ENCODE measurements at regions not wholly inside any gene's neighbourhood (a gene's known extent, or its start where the extent isn't known, plus 50 kb on each side); places are given as distances from the start of the nearest gene placed in this dataset.
"Not testable (repeated sequence)": the region's sequence is repeated elsewhere in the genome, so short reads cannot be mapped to it uniquely, and the experiment has no call there.

DNA sequence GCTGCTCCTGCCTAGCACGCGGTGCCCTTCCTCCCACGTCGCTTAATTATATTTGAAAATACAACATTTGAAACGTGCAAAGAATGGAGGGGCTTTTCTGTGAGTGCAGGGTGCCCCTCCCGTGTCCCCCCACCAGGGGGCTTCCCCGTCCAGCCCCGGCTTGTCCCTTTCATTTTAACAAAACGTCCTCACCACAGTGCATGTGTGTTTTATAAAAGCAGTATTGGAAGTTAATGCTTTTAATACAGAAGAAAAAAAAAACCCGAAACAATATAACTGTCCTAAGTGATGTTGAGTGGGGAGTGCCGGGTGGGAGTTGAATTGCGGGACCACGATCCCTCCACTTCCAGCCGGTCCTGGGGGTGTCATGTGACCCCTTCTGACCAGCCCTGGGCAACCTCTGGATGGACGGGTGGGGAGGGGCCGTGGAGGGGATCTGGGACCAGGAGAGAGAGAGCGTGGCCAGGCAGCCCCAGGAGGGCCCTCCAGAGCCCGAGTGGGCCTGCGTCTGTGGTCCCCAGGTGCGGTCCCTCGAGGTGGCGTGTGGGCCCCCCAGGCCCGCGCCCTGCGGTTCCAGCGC lies 155.3 kb downstream of the TMEM121 start:
- DNase-seq = not testable (repeated sequence)

DNA sequence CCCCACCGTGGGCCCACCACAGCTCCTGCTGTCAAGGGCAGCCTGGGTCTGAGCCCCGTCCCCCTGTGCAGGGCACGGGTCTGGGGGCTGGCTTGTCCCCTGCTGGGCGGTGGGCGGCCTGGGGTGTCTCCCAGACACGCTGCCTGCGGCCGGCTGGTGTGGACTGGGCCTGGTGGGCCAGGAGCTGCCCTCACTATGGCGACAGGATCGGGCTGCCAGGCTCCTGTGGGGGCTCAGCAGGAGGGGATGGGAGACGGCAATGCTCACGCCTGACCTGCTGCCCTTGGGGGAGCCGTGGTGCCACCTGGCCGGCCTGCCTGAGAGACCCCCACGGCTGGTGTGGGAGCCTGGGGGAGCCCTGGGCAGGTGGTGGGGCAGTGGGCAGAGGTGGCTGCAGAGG lies 156.1 kb downstream of the TMEM121 start:
- DNase-seq = not testable (repeated sequence)

DNA sequence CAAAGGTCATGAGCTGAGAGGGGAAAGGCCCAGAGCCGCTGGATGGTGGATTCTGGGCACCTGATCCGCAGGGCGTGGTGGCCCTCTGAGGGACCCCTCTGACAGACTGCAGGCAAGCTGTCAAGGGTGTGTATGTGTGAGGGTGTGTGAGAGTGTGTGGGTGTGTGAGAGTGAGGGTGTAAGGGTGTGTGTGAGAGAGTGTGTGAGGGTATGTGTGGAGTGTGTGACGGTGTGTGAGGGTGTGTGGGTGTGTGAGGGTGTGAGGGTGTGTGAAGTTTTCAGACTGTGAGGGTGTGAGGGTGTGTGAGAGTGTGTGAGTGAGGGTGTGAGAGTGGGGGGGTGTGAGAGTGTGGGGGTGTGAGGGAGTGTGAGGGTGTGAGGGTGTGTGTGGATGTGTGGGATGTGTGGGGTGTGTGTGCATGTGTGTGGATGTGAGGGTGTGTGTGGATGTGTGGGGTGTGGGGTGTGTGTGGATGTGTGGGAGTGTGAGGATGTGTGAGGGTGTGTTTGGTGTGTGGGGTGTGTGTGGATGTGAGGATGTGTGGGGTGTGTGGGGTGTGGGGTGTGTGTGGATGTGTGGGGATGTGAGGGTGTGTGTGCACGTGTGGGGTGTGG lies 156.7 kb downstream of the TMEM121 start:
- no peak for DNase-seq

DNA sequence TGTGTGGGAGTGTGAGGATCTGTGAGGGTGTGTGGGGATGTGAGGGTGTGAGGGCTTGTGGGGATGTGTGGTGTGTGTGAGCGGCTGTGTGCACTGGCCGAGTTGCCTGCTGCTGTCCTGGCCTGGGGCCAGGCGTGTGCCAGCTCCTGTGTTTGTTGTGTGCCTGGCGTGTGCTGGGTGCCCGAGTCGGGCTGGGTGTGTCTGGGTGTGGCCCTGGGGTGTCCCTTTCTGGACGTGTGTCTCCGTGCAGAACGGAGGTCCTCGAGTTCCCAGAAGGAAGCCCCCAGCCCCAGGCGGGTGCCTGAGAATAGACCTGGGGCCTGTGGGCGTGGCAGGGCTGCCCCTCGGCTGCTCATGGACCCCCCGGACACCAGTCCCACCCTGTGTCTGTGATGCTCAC lies 157.7 kb downstream of the TMEM121 start:
- not testable (repeated sequence) for DNase-seq

DNA sequence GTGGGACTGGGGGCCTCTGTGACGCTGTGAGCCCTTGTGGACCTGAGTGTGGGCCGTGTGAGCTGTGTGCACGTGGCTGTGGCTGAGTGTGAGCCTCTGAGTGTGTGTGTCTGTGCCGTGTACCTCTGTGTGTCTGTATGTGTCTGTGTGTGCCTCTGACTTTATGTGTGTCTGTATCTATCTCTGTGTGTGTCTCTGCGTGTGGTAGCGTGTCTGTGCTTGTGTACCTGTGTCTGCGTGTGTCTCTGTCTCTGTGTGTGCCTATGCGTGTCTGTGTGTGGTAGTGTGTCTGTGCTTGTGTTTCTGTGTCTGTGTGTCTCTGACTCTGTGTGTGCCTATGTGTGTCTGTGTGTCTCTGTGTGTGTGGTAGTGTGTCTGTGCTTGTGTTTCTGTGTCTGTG lies 158.2 kb downstream of the TMEM121 start:
- not testable (repeated sequence) for DNase-seq

DNA sequence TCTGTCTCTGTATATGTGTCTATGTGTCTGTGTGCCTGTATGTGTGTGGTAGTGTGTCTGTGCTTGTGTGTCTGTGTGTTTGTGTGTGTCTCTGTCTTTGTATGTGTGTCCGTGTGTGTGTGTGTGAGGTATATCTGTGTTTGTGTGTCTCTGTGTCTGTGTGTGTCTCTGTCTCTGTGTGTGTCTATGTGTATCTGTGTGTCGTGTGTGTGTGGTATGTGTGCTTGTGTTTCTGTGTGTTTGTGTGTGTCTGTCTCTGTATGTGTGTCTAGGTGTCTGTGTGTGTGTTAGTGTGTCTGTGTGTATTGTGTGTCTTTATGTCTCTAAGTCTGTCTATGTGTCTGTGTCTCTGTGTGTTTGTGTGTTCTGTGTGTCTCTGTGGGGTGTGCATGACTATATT lies 158.6 kb downstream of the TMEM121 start:
- DNase-seq = no peak

DNA sequence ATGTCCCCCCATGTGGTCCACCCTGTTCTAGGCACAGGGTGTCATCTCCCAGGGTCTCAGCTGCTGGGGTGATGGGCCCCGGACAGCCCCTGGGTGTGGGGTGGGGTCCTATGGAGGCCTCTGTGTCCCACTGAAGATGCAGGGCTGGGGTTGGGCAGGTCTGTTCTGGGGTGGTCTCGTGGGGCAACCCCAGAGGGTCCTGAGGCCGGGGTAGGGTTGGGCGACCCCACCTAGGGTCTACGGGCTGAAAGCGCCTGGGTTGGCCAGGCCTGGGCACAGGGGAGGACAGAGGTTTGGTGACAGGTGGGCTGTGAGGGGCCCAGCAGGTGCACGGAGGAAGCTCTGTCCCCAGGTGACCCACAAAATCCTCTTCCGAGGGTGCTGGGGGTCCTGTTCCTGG lies 159.2 kb downstream of the TMEM121 start:
- DNase-seq = not testable (repeated sequence)

DNA sequence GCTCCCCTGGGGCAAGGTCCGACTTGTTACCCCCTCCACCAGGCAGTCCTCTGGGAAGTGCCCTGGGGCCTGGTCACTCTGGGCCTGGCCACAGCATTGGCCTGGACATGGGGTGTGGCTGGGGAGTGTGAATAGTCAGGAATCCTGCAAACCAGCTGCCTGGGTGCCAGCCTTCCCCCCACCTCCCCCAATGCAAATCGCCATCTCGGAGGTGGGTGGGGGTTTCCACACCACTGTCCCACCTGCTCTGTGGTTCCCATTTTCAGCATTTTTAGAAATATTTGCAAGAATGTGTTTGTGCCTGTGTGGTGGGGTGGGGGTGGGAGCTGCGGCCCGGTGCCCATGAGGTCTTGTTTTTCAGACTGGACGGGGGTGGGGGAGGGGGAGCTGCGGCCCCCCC lies 159.7 kb downstream of the TMEM121 start:
- not testable (repeated sequence) for DNase-seq

DNA sequence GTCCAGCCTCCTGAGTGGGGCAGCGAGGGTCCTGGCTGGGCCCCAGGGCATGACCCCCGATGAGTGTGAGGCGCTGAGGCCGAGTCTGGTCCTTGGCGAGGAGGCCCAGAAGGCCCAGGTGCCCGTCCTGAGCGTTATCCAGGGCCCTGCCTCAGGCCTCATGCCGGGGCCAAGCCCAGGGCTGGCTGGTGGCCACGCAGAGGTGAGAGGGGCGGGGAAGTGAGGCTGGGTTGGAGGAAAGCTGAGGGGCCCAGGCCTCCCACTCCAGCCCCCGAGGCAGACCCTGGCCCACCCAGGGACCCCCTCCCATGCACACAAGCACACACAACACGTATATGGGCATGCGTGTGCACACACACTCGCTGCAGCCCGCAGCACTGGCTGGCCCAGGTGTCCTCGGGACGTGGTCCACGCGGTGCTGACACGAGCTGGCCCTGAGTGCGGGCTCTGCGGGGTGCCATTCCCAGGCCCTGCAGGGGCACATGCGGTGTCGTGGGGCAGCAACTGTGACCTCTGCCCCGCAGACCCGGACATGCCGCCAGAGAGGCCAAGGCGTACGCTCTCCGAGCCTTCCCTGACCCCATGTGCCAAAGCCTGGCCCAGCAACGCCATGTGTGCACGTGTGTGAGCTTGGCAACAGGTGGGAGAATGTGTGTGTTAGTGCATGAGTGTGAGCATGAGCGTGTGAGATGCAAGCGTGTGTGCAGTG lies 160.2 kb downstream of the TMEM121 start:
- not testable (repeated sequence) for DNase-seq

DNA sequence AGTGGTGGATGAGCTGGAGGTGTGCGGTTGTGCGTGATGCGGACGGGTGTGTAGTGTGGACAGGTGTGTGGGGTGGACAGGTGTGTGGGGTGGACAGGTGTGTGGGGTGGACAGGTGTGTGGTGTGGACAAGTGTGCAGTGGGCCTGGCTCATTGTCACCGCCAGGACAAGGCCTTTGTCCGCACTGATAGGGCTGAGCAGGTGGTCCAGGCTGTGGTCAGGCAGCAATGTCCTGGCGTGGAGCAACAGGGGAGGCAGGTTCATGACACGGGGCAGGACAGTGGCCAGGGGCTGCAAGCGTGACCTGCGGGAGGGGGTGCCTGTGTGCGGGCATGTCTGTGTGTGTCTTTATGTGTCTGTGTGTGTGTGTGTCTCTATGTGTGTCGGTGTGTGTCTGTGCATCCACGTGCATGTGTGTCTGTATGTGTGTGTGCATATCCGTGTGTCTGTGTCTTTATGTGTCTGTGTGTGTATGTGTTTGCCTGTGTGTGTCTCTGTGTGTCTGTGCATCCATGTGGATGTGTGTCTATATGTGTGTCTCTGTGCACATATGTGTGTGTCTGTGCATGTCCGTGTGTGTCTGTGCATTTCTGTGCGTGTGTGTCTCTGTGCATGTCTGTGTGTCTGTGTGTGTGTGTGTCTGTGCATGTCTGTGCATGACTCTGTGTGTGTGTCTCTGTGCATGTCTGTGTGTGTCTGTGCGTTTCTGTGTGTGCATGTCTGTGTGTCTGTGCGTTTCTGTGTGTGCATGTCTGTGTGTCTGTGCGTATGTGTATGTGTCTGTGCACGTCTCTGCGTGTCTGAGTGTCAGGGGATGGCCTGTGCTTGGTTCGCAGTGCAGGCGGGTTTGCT lies 161.0 kb downstream of the TMEM121 start:
- DNase-seq = not testable (repeated sequence)

DNA sequence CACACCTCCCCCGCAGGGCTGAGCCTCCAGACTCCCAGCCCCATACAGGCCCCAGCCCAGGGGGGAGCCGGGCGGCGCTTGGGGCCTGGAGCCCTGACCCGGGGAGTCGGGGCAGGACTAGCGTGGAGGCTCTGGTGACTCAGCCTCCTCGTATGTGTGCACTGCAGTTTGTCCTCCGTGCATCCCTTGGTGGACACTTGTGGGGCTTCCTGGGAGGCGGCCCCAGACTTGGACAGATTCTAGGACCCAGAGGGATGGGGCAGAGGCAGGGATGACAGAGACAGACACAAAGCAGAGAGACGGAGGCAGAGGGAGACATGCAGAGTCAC lies 161.6 kb downstream of the TMEM121 start:
- DNase-seq = not testable (repeated sequence)

DNA sequence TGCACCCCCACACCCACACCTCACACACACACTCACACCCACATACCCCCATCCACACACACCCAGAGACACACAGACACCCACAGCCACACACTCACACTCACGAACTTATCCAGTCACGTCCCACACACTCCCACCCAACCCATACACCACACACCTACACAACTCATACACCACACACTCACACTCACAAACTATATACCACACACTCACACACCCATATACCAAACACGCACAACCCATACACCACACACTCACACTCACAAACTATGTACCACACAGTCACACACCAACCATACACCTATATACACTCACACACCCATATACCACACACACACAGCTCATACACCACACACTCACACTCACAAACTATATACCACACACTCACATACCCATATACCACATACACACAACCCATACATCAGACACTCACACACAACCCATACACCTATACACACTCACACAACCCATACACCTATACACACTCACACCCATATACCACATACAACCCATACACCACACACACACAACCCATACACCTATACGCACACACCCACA lies 162.4 kb downstream of the TMEM121 start:
- DNase-seq = not testable (repeated sequence)

DNA sequence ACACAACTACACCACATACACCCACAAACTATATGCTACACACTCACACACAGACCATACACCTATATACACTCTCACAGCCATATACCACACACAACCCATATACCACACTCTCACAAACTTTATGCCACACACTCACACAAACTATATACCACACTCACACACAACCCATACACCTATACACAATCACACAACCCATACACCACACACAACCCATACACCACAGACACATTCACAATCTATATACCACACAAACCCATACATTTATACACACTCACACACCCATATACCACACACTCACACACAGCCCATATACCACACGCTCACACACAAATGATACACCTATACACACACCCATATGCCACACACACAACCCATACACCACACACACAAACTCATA lies 163.3 kb downstream of the TMEM121 start:
- DNase-seq = no peak

DNA sequence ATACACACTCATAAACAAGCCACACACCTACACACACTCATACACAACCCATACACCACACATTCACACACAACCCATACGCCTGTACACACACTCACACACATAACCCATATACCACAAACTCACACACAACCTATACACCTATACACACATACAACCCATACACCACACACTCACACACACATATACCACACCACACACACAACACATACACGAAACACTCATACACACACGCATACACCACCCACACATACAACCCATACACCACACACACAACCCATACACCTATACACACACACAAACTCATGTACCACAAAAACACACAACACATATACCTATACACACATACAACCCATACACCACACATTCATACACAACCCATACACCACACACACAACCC lies 164.3 kb downstream of the TMEM121 start:
- DNase-seq = no peak

DNA sequence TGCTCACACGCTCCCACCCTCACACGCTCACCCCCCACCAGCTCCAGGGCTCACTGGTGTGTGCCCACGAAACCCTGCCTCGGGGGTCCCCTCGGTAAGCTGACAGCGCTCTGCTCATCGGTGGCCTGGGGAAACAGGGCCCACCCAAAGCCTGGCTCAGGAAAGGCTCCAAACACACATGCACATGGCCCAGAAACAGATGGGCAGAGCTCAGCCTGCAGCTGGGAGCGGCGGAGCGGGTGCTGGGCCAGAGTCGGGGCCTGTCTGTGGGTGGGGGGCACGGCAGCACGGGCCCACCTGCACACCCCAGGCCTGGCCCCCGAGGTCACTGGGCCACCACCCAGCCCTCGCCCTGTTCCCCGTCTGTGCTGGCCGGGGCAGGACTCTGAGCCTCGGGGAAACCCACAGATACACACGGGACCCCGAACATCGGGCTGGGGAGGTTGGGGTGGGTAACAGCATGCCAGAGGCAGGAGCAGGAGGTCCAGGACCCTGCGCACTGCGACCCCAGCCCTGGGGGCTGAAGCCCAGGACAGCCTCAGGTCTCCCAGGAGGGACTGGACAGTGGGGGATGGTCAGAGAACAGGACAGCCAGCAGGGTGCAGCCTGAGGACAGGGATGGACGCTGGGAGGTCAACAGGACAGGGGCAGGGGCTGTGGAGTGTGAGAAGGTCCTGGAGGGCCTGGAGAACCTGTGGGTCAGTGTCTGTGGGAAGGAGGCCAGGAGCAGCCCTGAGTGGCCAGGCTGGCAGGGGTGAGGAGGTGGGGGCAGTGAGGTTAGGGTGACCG lies 165.1 kb downstream of the TMEM121 start:
- not testable (repeated sequence) for DNase-seq

DNA sequence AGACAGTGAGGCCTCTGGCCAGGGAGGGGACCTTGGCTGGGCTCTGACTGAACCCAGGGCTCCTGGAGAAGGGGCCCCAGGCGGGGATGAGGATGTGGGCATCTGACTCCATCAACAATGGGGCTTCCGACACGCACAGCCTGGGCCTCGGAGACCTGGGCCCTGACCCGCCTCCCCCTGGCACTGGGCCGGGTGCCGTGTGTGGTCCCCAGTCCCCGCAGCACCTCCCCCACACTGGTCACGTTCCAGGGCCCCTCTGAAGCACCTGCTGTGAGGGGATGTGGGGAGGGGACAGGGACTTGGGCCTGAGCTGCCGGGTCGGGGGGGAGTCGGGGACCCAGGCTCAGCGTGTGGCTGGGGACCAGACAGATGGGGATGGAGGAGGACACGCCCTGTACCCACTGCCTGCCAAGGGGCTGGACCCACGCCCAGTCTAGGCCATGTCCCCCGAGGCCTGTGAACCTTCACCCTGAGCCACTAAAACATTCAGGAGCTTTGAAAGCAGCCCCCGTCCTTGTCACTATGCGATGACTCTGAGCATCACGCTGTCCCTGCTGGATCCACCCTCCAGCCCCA lies 165.8 kb downstream of the TMEM121 start:
- not testable (repeated sequence) for DNase-seq

DNA sequence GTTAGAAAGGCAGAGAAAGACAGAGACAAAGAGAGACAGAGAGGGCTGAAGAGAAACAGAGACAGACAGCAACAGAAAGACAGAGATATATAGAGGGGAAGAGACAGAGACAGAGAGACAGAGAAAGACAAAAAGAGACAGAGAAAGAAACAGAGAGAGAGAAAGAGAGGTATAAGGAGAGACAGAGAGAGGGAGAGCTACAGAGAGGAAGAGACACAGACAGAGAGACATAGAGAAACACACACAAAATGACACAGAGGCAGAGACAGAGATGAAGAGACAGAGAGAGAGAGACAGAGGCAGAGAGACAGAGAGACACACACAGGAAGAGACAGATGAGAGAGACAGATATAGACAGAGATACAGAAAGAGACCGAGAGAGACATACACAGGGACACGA lies 168.6 kb downstream of the TMEM121 start:
- no peak for DNase-seq

DNA sequence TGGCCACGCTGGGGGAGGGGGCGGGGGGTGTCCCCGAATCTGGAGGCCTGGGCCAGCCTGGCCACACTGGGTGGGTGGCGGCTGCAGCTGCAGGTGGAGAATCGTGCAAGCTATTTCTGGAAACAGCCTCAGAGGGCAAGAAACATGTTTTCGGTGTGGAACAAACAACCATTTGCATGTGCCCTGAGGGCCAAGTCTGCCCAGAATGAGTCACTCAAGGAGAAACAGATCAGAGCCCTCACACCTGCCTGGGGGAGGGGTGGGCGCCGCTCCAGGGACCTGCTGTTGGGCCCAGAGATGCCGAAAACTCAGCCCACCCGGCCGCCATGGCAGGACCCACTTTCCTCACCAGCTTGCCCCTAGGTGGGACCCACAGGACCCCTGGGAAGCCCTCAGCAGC lies 170.0 kb downstream of the TMEM121 start:
- DNase-seq = not testable (repeated sequence)

DNA sequence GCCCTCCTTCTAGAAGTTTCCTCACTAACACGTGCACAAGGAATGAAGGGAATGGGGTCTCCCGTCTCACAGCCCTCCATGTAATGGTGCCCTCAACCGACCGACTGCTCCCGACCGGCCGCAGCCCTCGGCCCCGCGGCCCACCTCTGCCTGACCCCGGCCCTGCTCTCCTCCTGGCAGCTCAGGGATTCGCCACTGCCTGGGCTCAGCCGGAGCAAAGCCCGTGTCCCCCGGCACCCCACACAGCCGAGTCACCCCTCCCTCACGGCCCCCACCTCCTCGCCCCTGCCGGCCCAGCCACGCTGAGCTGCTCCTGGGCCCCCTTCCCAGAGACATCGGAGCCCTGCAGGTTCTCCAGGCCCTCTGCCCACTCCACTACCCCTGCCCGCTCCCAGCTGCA lies 171.0 kb downstream of the TMEM121 start:
- not testable (repeated sequence) for DNase-seq

DNA sequence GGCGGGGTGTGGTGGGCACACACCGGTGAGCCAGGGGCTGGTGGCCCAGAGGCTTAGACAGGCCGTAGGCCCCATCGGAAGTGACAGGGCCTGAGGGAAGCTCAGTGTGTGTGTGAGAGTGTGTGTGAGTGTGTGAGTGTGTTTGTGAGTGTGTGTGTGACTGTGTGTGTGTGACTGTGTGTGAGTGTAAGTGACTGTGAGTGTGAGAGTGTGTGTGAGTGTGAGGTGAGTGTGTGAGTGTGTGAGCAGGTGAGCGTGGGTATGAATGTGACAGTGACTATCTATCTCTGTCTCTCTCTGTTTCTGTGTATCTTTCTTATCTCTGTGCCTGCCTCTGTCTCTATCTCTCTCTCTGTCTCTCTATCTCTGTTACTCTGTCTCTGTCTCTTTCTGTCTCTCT lies 171.6 kb downstream of the TMEM121 start:
- DNase-seq = not testable (repeated sequence)

DNA sequence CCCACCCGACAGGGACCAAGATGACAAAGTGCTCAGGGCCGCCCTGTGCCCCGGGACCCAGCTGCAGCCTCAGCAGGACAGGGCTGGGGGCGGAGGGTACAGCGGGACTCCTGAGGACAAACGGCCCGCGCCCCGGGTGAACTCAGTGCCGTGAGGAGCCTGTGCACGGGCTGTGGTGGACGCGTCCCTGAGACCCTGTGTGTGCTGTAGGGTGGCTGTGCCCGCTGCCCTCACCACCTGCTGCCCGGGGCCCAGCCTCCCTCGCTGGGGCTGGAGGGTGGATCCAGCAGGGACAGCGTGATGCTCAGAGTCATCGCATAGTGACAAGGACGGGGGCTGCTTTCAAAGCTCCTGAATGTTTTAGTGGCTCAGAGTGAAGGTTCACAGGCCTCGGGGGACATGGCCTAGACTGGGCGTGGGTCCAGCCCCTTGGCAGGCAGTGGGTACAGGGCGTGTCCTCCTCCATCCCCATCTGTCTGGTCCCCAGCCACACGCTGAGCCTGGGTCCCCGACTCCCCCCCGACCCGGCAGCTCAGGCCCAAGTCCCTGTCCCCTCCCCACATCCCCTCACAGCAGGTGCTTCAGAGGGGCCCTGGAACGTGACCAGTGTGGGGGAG lies 172.7 kb downstream of the TMEM121 start:
- DNase-seq = not testable (repeated sequence)
